22Rv1 (cell line): ENCODE measurements at regions not wholly inside any gene's neighbourhood (a gene's known extent, or its start where the extent isn't known, plus 50 kb on each side); places are given as distances from the start of the nearest gene placed in this dataset.

Source experiments
- CTCF ChIP-seq: fragments of 450-650 bp; IDR thresholded peaks from 2 replicates; pipeline ENCODE4 v1.5.1; 2017; ENCODE audit warnings: mild to moderate bottlenecking
- ZFX ChIP-seq: fragments of 450-650 bp; IDR thresholded peaks from 2 replicates; pipeline ENCODE4 v1.6.1; 2017; ENCODE audit warnings: antibody characterized with exemption, borderline replicate concordance

GRCh38 chr1:234988536-234988935, 140.1 kb downstream of the TOMM20 start:
- TF ChIP-seq CTCF (no peak), ZFX (no peak)
